B cell (primary cell): ENCODE measurements at regions not wholly inside any gene's neighbourhood (a gene's known extent, or its start where the extent isn't known, plus 50 kb on each side); places are given as distances from the start of the nearest gene placed in this dataset.

Source experiments
- ATAC-seq: fragments of 200-7000 bp; cut with Tn5 transposase; one replicate; pipeline ENCODE4 v1.10.0; 2021; ENCODE audit warnings: low read depth, mild to moderate bottlenecking, moderate number of reproducible peaks, moderate library complexity
- CTCF ChIA-PET: fragments of 350-600 bp; sonication (Branson Sonifier 250); formaldehyde crosslinking; loops from one replicate; lab custom pipeline; 2021; ENCODE audit warnings: antibody characterized with exemption, inconsistent platforms; lab: Charles Lee
- POLR2A ChIA-PET: fragments of 350-600 bp; sonication (Branson Sonifier 250); formaldehyde crosslinking; loops from one replicate; lab custom pipeline; 2021; ENCODE audit warnings: antibody characterized with exemption; lab: Charles Lee
- DNase-seq: peaks from one replicate; pipeline ENCODE4 v3.0.0; 2013
- H2AFZ ChIP-seq: 2 replicates; pipeline ENCODE4 v1.6.1; 2012; ENCODE audit warnings: mild to moderate bottlenecking, low read depth, low read length; ENCODE audit not compliant: insufficient read depth, poor library complexity, severe bottlenecking
- H3K27ac ChIP-seq, 2 donors: 1 replicate in 1 of 2; 2 replicates in 1 of 2; pipeline ENCODE4 v1.5.1; 2012 to 2013; ENCODE audit warnings: low read length in 2 of 2, mild to moderate bottlenecking in 2 of 2, moderate library complexity in 1 of 2
- H3K27me3 ChIP-seq, 4 experiments: fragments of 200-600 bp in 1 of 4; sonication (generic) in 1 of 4; replicated peaks in 1 of 4; 1 replicate in 2 of 4; 2 replicates in 2 of 4; pipeline versions ENCODE4 v1.6.1 to v1.7.0; 2013 to 2016; ENCODE audit warnings: low read length in 3 of 4, mild to moderate bottlenecking in 2 of 4, mixed read lengths in 1 of 4, moderate library complexity in 1 of 4; ENCODE audit not compliant: insufficient read depth in 4 of 4, control insufficient read depth in 3 of 4; ENCODE audit errors: control extremely low read depth in 1 of 4
- H3K36me3 ChIP-seq, 2 experiments: replicated peaks in 1 of 2; 1 replicate in 1 of 2; 2 replicates in 1 of 2; pipeline versions ENCODE4 v1.6.1 to v1.7.1; 2013; ENCODE audit warnings: low read length in 1 of 2; ENCODE audit not compliant: insufficient read depth in 2 of 2, control insufficient read depth in 1 of 2; ENCODE audit errors: control extremely low read depth in 1 of 2, extremely low read depth in 1 of 2
- H3K4me1 ChIP-seq, 2 donors: fragments of 200-600 bp in 1 of 2; sonication (generic) in 1 of 2; 1 replicate in 1 of 2; 2 replicates in 1 of 2; pipeline versions ENCODE4 v1.5.1 to v1.6.1; 2013 to 2017; ENCODE audit warnings: low read length in 2 of 2; ENCODE audit not compliant: control insufficient read depth in 2 of 2, insufficient read depth in 2 of 2
- H3K4me2 ChIP-seq: replicated peaks from 2 replicates; pipeline ENCODE3; 2012; ENCODE audit warnings: mild to moderate bottlenecking, low read depth, low read length; ENCODE audit not compliant: poor library complexity, severe bottlenecking
- H3K4me3 ChIP-seq, 5 experiments: fragments of 200-600 bp in 1 of 5; sonication (generic) in 1 of 5; 1 replicate in 3 of 5; 2 replicates in 2 of 5; pipeline versions ENCODE4 v1.5.1 to v1.7.0; 2011 to 2016; ENCODE audit warnings: low read length in 4 of 5, mild to moderate bottlenecking in 4 of 5, low read depth in 2 of 5, control low read depth in 1 of 5, moderate library complexity in 1 of 5; ENCODE audit not compliant: insufficient read depth in 1 of 5; ENCODE audit errors: control extremely low read depth in 1 of 5, extremely low read depth in 1 of 5
- H3K79me2 ChIP-seq: fragments of 200-600 bp; sonication (generic); one replicate; pipeline ENCODE4 v1.6.0; 2016; ENCODE audit warnings: low read length; ENCODE audit not compliant: control insufficient read depth, insufficient read depth
- H3K9ac ChIP-seq: fragments of 200-600 bp; sonication (generic); 2 replicates; pipeline ENCODE4 v1.6.1; 2017; ENCODE audit warnings: mild to moderate bottlenecking, low read length, moderate library complexity
- H3K9me3 ChIP-seq, 3 donors: one replicate each; pipeline versions ENCODE4 v1.6.1 to v1.7.1; 2013; ENCODE audit warnings: low read length in 2 of 3; ENCODE audit not compliant: control insufficient read depth in 2 of 3, insufficient read depth in 1 of 3; ENCODE audit errors: control extremely low read depth in 1 of 3
- H4K20me1 ChIP-seq: 2 replicates; pipeline ENCODE4 v1.6.0; 2012; ENCODE audit warnings: mild to moderate bottlenecking, low read length; ENCODE audit not compliant: insufficient read depth, control insufficient read depth, poor library complexity, severe bottlenecking
- H3K27ac Mint-ChIP-seq: one replicate; pipeline ENCODE4 v1.8.0; 2021; ENCODE audit warnings: mixed read lengths
- H3K27me3 Mint-ChIP-seq: one replicate; pipeline ENCODE4 v1.8.0; 2021; ENCODE audit warnings: mixed read lengths
- H3K4me1 Mint-ChIP-seq: one replicate; pipeline ENCODE4 v1.8.0; 2021; ENCODE audit warnings: mixed read lengths
- H3K4me3 Mint-ChIP-seq: one replicate; pipeline ENCODE4 v1.8.0; 2021; ENCODE audit warnings: mixed read lengths
- H3K9me3 Mint-ChIP-seq: one replicate; pipeline ENCODE4 v1.8.0; 2022; ENCODE audit warnings: mixed read lengths; ENCODE audit not compliant: insufficient read depth
- EZH2 ChIP-seq: IDR thresholded peaks from 2 replicates; pipeline ENCODE4 v1.6.1; 2012; ENCODE audit warnings: borderline replicate concordance, low read depth, mild to moderate bottlenecking, moderate library complexity, low read length; ENCODE audit not compliant: insufficient read depth, poor library complexity, severe bottlenecking
- WGBS: methylation state at CpG from one replicate; pipeline ENCODE4 v1.1.5; 2013; ENCODE audit warnings: missing lambda C conversion rate; ENCODE audit not compliant: insufficient coverage; 5-methylcytosine and 5-hydroxymethylcytosine counted together
- intact Hi-C: fragments of 100-400 bp; cut with micrococcal nuclease; formaldehyde crosslinking; loops from one replicate; pipeline ENCODE4 v1.10.0; 2022
- TF ChIP-seq, protein P1 (sequence below): fragments of 200-600 bp; IDR thresholded peaks from one replicate; pipeline ENCODE4 v1.8.0; 2022; ENCODE audit warnings: antibody characterized with exemption, mild to moderate bottlenecking

DNA sequence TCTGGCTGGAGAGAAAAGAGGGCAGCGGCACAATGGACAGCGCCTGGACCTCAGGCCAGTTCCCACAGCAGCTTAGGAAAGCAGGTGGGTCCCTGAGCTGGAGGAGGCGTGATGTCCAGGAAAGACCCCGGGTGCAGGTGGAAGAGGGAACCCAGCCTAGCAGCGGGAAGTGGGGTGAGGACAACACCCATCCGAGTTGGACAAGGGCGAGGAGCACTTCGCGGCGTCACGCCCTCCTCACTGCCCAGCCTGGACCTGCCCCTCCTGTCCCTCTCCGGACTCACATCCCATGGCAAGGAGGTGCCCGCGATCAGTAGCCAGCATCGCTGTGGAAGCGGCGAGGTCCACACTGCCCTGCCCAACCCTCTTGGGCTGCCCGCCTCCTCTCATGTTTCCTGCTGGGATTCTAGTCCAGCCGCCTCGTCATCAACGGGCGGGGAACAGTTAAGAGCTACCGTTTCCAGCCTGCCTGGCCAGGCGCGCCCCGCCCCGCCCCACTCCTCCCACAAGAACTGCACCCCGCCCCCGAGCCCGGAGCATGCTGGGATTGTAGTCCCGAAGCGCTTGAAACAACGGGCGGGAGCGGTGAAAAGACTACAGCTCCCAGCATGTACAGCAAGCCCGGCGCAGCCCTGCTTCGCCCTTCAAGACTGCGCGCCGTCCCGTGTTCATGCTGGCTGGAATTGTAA, 930.6 kb upstream of the ZNF722 start:
- Mint-ChIP-seq H3K4me1 (no peaks in the 10 kb centered on the region), H3K27ac (no peak overlapping the region), H3K9me3 (peaks cover 12% of the 10 kb centered on the region), H3K27me3 (no peaks in the 10 kb centered on the region), H3K4me3 (no peak overlapping the region)
- intact Hi-C loops, result no loop called here
- CTCF ChIA-PET, result no interaction called here
- Histone ChIP-seq H3K4me1 (no peaks in the 10 kb centered on the region), H3K4me3 (no peak overlapping the region), H3K36me3 (no peaks in the 10 kb centered on the region), H4K20me1 (no peaks in the 10 kb centered on the region), H3K27me3 (no peaks in the 10 kb centered on the region), H3K27ac (no peak overlapping the region), H3K4me2 (no peak overlapping the region), H3K9me3 (peaks cover 0 to 47% (median 0%) of the 10 kb centered on the region in 3 donors), H3K9ac (no peak overlapping the region), H3K79me2 (no peaks in the 10 kb centered on the region), H2AFZ (no peak overlapping the region)
- TF ChIP-seq, protein P1, sequence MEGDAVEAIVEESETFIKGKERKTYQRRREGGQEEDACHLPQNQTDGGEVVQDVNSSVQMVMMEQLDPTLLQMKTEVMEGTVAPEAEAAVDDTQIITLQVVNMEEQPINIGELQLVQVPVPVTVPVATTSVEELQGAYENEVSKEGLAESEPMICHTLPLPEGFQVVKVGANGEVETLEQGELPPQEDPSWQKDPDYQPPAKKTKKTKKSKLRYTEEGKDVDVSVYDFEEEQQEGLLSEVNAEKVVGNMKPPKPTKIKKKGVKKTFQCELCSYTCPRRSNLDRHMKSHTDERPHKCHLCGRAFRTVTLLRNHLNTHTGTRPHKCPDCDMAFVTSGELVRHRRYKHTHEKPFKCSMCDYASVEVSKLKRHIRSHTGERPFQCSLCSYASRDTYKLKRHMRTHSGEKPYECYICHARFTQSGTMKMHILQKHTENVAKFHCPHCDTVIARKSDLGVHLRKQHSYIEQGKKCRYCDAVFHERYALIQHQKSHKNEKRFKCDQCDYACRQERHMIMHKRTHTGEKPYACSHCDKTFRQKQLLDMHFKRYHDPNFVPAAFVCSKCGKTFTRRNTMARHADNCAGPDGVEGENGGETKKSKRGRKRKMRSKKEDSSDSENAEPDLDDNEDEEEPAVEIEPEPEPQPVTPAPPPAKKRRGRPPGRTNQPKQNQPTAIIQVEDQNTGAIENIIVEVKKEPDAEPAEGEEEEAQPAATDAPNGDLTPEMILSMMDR, result no peak
- no peak for TF ChIP-seq EZH2
- ATAC-seq, result no peak
- no peak for DNase-seq
- POLR2A ChIA-PET, result no interaction called here
- WGBS, result 51% methylated on average over 40 of the region's 42 CpGs

- no peak overlapping the region for H2AFZ ChIP-seq
- peaks cover 0 to 62% (median 0%) of the 10 kb centered on the region in 3 donors for H3K9me3 ChIP-seq
- Mint-ChIP-seq H3K4me1 (no peaks in the 10 kb centered on the region), H3K4me3 (no peak overlapping the region), H3K27ac (no peak overlapping the region), H3K9me3 (peaks cover 12% of the 10 kb centered on the region), H3K27me3 (no peaks in the 10 kb centered on the region)
- H4K20me1 ChIP-seq, result no peaks in the 10 kb centered on the region
- 75% methylated on average over 6 of the region's 6 CpGs for WGBS
- TF ChIP-seq EZH2, result no peak
- TF ChIP-seq, protein P1, result no peak
- no peaks in the 10 kb centered on the region for H3K36me3 ChIP-seq
- DNase-seq (no peak), ATAC-seq (no peak)
- no peaks in the 10 kb centered on the region for H3K27me3 ChIP-seq
- no peaks in the 10 kb centered on the region for H3K79me2 ChIP-seq
- ChIA-PET POLR2A (no interaction called here), CTCF (no interaction called here)
- H3K4me3 ChIP-seq, result no peak overlapping the region
- no peak overlapping the region for H3K27ac ChIP-seq
- no peak overlapping the region for H3K4me2 ChIP-seq
- no peaks in the 10 kb centered on the region for H3K4me1 ChIP-seq
- intact Hi-C loops, result no loop called here
- no peak overlapping the region for H3K9ac ChIP-seq
These were observed 928.0 kb upstream of the ZNF722 start for GRCh38 chr7:63070696-63071095.
